ENCODE measurements at regions not wholly inside any gene's neighbourhood (a gene's known extent, or its start where the extent isn't known, plus 50 kb on each side); places are given as distances from the start of the nearest gene placed in this dataset.

- no peak for TF ChIP-seq ZNF232 (CRISPR knock-in tag; IDR thresholded peaks at IDR 0.05; ENCODE audit: borderline replicate concordance)
- no peak for TF ChIP-seq MAX (IDR thresholded peaks at IDR 0.05)
- no peak for TF ChIP-seq NFRKB (IDR thresholded peaks at IDR 0.05)
- no peak for TF ChIP-seq ZNF510 (CRISPR knock-in tag; IDR thresholded peaks at IDR 0.05; ENCODE audit: low read depth)
- no peak for TF ChIP-seq CTCF (CRISPR knock-in tag; IDR thresholded peaks at IDR 0.05)
- TF ChIP-seq CHCHD3 (CRISPR knock-in tag; IDR thresholded peaks at IDR 0.05), result no peak
- no peak for TF ChIP-seq RARG (CRISPR knock-in tag; IDR thresholded peaks at IDR 0.05; ENCODE audit: low read depth)
These were observed 60.7 kb upstream of the ZNF746 start for GRCh38 chr7:149558149-149558861.

Measured in HepG2 (cell line).